ENCODE measurements at regions not wholly inside any gene's neighbourhood (a gene's known extent, or its start where the extent isn't known, plus 50 kb on each side); places are given as distances from the start of the nearest gene placed in this dataset.
"Not testable (repeated sequence)": the region's sequence is repeated elsewhere in the genome, so short reads cannot be mapped to it uniquely, and the experiment has no call there.

DNA sequence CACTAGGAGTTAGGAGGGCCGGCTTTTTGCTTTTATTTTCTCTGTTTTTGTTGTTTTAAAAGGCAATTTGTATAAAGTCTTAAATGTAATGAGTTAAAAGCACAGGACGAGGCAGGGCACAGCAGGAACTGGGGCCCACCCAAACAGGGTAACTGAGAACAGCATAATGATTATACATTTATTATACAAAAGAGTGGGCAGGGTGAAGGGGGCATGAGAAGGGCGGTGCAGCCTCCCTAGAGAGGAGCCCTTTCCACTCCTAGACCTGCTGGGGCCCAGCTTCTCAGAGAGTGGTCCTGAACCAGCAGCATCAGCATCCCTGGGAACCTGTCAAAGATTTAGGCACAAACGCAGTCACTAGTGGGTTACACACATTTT lies 438.0 kb downstream of the AGTPBP1 start:
- Histone ChIP-seq H3K4me3 (no peak overlapping the region), H3K27me3 (no peaks in the 10 kb centered on the region), H3K27ac (no peak overlapping the region), H3K36me3 (no peaks in the 10 kb centered on the region), H3K4me1 (no peaks in the 10 kb centered on the region), H3K9me3 (no peaks in the 10 kb centered on the region)
- TF ChIP-seq, protein P1, sequence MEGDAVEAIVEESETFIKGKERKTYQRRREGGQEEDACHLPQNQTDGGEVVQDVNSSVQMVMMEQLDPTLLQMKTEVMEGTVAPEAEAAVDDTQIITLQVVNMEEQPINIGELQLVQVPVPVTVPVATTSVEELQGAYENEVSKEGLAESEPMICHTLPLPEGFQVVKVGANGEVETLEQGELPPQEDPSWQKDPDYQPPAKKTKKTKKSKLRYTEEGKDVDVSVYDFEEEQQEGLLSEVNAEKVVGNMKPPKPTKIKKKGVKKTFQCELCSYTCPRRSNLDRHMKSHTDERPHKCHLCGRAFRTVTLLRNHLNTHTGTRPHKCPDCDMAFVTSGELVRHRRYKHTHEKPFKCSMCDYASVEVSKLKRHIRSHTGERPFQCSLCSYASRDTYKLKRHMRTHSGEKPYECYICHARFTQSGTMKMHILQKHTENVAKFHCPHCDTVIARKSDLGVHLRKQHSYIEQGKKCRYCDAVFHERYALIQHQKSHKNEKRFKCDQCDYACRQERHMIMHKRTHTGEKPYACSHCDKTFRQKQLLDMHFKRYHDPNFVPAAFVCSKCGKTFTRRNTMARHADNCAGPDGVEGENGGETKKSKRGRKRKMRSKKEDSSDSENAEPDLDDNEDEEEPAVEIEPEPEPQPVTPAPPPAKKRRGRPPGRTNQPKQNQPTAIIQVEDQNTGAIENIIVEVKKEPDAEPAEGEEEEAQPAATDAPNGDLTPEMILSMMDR (IDR thresholded peaks at IDR 0.05) = no peak
- TF ChIP-seq POLR2A (IDR thresholded peaks at IDR 0.05) = no peak
- no peak for DNase-seq

DNA sequence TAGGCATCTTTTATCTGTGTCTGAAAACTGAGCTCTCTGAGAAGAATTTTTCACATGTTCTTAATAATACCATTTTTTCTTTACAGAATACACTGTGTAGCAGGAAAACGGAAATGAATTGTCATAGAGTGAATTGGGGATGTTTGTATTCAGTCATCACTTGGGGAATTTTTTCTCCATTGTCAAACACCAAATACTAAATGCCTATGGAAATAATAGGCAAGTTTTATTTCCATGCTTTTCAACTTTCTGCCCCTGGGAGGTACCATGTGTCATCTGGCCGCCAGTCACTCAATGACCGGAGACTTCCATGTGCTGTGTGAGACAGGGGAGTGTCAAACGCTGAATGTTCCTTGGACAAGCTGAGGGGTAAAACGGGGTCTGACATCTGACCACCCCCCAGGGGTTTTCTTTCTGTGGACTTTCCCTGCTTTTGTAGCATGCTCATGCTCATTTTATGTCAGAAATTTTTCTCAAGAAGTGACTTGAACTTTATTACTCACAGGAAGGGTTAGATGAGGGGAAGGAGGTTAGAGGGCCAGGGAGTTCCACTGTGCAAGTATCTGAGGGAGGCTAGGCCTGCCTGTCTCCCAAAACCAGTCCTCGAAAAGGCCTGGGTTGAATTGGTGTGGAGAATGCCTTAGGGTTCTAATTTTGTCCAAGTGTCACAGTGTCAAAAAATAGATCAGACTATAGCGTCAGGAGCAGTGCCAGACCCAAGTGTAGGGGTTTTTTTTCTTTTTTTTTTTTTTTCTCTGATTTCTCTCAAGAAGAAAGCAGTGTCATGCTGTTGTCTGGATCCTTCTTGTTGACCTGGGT lies 438.6 kb downstream of the AGTPBP1 start:
- no peak for DNase-seq
- TF ChIP-seq, protein P1 (IDR thresholded peaks at IDR 0.05) = no peak
- no peak for TF ChIP-seq POLR2A (IDR thresholded peaks at IDR 0.05)
- H3K9me3 ChIP-seq = no peaks in the 10 kb centered on the region

DNA sequence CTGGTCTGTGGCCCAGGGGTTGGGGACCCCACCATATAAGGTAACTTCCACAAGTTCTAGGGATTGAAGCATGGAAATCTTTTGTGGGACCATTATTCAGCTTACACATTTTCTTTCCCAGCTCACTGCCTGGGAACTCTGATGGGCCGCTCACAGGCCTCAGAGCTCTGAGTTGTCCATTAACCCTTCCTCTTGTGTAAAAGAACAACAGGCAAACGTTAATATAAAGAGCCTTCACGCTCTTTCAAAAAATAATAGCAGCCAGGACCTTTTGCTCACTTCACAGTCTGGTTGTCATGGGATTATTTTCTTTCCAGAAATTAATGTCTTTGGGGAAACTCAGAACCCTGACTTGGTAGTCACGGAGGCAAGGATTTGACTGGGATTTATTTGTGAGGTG lies 443.3 kb downstream of the AGTPBP1 start:
- Histone ChIP-seq H3K27me3 (no peaks in the 10 kb centered on the region), H3K4me1 (no peaks in the 10 kb centered on the region), H3K9me3 (no peaks in the 10 kb centered on the region), H3K36me3 (no peaks in the 10 kb centered on the region), H3K4me3 (no peak overlapping the region), H3K27ac (no peak overlapping the region)
- no peak for TF ChIP-seq POLR2A (IDR thresholded peaks at IDR 0.05)
- TF ChIP-seq, protein P1 (IDR thresholded peaks at IDR 0.05) = no peak
- no peak for DNase-seq

More for the DNA sequence above, 438.6 kb downstream of the AGTPBP1 start:
- no peak overlapping the region for H3K27ac ChIP-seq
- no peaks in the 10 kb centered on the region for H3K36me3 ChIP-seq
- H3K4me1 ChIP-seq = no peaks in the 10 kb centered on the region
- H3K4me3 ChIP-seq = no peak overlapping the region
- no peaks in the 10 kb centered on the region for H3K27me3 ChIP-seq

DNA sequence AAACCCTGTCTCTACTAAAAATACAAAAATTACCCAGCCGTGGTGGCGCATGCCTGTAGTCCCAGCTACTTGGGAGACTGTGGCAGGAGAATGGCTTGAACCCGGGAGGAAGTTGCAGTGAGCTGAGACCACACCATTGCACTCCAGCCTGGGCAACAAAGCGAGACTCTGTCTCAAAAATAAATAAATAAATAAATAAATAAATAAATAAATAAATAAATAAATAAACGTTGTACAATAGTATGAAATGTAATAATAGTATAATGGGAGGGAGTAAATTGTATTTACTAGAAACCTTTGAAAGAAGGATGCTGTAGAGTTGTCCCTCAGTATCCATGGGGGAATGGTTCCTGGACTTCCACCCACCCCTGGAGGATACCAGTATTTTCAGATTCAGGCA lies 446.5 kb downstream of the AGTPBP1 start:
- not testable (repeated sequence) for H3K4me1 ChIP-seq, H3K4me3 ChIP-seq

DNA sequence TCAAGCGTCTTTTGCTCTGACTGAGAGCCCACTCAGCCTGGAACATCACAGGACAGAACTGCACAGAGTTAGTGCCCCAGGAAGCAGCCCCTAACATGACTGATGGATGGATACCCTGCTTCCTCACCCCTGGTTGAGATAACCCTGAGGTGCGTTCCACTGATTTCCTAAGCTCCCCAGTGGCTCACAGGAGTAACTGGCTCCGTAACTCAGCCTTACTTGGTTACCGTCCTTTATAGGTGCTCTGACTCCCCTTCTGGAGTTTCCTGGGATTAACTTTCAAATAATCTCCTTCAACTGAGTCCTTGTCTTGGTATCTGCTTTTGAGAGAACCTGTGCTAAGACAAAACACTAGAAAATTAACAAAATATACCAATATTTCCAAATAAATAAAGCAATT lies 449.5 kb downstream of the AGTPBP1 start:
- TF ChIP-seq, protein P1 (IDR thresholded peaks at IDR 0.05) = no peak
- no peak for TF ChIP-seq POLR2A (IDR thresholded peaks at IDR 0.05)

More for the DNA sequence above, 446.5 kb downstream of the AGTPBP1 start:
- not testable (repeated sequence) for H3K9me3 ChIP-seq, H3K36me3 ChIP-seq, H3K27ac ChIP-seq, H3K27me3 ChIP-seq, DNase-seq

DNA sequence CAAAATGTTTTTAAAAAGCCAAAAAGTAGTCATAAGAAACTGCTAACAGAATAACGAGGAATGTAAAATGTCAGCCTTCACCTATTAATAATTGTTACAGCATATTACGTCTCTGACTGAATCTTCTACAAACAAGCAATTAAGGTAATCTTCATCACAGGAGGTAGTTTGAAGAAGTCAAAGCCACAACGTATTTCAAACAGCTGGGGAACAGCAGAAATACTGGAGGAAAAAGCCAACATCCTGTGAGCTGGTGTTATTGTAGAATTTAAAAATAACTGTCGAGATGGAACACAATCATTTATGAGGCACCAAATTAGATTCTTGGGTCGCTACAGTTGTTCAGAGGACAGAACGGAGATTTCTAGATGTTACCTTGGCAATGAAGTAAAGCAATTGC lies 450.5 kb downstream of the AGTPBP1 start:
- H3K27me3 ChIP-seq = no peaks in the 10 kb centered on the region
- no peak overlapping the region for H3K4me3 ChIP-seq
- no peak overlapping the region for H3K27ac ChIP-seq
- no peaks in the 10 kb centered on the region for H3K36me3 ChIP-seq
- no peaks in the 10 kb centered on the region for H3K4me1 ChIP-seq
- no peak for TF ChIP-seq POLR2A (IDR thresholded peaks at IDR 0.05)
- H3K9me3 ChIP-seq = peaks cover 0 to 3% (median 0%) of the 10 kb centered on the region in 4 donors
- DNase-seq = no peak

More for the DNA sequence above, 449.5 kb downstream of the AGTPBP1 start:
- Histone ChIP-seq H3K36me3 (no peaks in the 10 kb centered on the region), H3K9me3 (peaks cover 0 to 3% (median 0%) of the 10 kb centered on the region in 4 donors), H3K4me1 (no peaks in the 10 kb centered on the region), H3K27me3 (no peaks in the 10 kb centered on the region), H3K27ac (no peak overlapping the region), H3K4me3 (no peak overlapping the region)
- DNase-seq = no peak
